Gastrocnemius medialis (tissue), 4 donors: ENCODE measurements at regions not wholly inside any gene's neighbourhood (a gene's known extent, or its start where the extent isn't known, plus 50 kb on each side); places are given as distances from the start of the nearest gene placed in this dataset.

Experiments
- POLR2A ChIP-seq, 2 donors: fragments of 450-650 bp; IDR thresholded peaks; one replicate each; pipeline ENCODE4 v1.6.1; 2017; ENCODE audit warnings: antibody characterized with exemption in 2 of 2, mild to moderate bottlenecking in 2 of 2, moderate library complexity in 2 of 2
- TF ChIP-seq, protein P1 (sequence below), 5 experiments: fragments of 450-650 bp in 3 of 5; fragments of 200-600 bp in 2 of 5; sonication (generic) in 2 of 5; IDR thresholded peaks in 4 of 5; conservative IDR thresholded peaks in 1 of 5; 1 replicate in 4 of 5; 2 replicates in 1 of 5; pipeline ENCODE4 v1.5.1; 2016 to 2019; ENCODE audit warnings: antibody characterized with exemption in 5 of 5, mild to moderate bottlenecking in 3 of 5, moderate library complexity in 3 of 5

DNA sequence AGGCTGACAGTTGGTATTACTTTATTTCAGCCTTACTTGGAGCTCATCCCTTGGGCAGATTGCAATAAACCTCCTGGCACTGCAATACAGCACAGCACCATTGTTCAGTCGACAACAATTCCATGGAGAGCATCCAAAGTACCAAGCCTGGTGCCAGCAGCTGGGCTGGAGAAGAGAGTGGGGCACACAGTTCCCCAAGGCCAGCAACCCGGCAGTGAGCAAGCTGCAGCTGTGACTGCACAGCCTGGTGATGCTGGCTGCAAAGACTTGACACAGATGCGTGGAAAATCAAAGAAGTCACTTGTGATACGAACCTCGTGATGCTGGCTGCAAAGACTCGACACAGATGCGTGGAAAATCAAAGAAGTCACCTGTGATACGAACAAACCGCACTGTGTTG, 125.4 kb downstream of the ATPSCKMT start:
- TF ChIP-seq, protein P1, sequence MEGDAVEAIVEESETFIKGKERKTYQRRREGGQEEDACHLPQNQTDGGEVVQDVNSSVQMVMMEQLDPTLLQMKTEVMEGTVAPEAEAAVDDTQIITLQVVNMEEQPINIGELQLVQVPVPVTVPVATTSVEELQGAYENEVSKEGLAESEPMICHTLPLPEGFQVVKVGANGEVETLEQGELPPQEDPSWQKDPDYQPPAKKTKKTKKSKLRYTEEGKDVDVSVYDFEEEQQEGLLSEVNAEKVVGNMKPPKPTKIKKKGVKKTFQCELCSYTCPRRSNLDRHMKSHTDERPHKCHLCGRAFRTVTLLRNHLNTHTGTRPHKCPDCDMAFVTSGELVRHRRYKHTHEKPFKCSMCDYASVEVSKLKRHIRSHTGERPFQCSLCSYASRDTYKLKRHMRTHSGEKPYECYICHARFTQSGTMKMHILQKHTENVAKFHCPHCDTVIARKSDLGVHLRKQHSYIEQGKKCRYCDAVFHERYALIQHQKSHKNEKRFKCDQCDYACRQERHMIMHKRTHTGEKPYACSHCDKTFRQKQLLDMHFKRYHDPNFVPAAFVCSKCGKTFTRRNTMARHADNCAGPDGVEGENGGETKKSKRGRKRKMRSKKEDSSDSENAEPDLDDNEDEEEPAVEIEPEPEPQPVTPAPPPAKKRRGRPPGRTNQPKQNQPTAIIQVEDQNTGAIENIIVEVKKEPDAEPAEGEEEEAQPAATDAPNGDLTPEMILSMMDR (IDR thresholded peaks at IDR 0.05 in 4 of 5, conservative IDR thresholded peaks at IDR 0.05 in 1 of 5): no peak
- TF ChIP-seq POLR2A (IDR thresholded peaks at IDR 0.05): no peak
